ENCODE measurements at regions not wholly inside any gene's neighbourhood (a gene's known extent, or its start where the extent isn't known, plus 50 kb on each side); places are given as distances from the start of the nearest gene placed in this dataset.

DNA sequence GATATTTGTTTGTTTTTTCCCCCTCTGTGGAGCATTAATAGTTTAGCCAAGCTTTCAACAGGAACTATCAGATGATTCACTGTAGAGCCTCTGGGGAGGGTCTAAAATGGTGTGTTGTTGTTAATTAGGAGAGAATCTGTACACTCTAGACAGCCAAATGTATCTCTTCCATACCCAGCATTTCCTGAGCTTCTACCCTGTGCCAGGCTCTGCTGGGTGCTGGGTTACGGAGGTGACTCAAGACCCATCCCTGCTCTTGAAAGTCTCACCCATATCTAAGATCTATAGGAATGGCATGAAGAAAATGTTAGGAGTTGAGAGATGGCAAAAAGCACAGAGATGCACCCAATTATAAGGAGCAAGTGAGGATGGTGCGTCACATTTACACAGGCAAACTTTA, 245.8 kb downstream of the C12orf75 start:
- no peak overlapping the region for H3K27ac ChIP-seq
- H3K9me3 ChIP-seq = no peaks in the 10 kb centered on the region
- H3K36me3 ChIP-seq = no peaks in the 10 kb centered on the region
- no peaks in the 10 kb centered on the region for H3K4me1 ChIP-seq
- no peaks in the 10 kb centered on the region for H3K27me3 ChIP-seq
- intact Hi-C loops (cut with DNase I) = no loop called here
- no peak for DNase-seq
- H3K9ac ChIP-seq (ENCODE audit: low read depth in 2 of 2, low read length in 2 of 2) = no peak overlapping the region
- TF ChIP-seq, protein P1, sequence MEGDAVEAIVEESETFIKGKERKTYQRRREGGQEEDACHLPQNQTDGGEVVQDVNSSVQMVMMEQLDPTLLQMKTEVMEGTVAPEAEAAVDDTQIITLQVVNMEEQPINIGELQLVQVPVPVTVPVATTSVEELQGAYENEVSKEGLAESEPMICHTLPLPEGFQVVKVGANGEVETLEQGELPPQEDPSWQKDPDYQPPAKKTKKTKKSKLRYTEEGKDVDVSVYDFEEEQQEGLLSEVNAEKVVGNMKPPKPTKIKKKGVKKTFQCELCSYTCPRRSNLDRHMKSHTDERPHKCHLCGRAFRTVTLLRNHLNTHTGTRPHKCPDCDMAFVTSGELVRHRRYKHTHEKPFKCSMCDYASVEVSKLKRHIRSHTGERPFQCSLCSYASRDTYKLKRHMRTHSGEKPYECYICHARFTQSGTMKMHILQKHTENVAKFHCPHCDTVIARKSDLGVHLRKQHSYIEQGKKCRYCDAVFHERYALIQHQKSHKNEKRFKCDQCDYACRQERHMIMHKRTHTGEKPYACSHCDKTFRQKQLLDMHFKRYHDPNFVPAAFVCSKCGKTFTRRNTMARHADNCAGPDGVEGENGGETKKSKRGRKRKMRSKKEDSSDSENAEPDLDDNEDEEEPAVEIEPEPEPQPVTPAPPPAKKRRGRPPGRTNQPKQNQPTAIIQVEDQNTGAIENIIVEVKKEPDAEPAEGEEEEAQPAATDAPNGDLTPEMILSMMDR (IDR thresholded peaks at IDR 0.05) = no peak
- H3K4me3 ChIP-seq = no peak overlapping the region

DNA sequence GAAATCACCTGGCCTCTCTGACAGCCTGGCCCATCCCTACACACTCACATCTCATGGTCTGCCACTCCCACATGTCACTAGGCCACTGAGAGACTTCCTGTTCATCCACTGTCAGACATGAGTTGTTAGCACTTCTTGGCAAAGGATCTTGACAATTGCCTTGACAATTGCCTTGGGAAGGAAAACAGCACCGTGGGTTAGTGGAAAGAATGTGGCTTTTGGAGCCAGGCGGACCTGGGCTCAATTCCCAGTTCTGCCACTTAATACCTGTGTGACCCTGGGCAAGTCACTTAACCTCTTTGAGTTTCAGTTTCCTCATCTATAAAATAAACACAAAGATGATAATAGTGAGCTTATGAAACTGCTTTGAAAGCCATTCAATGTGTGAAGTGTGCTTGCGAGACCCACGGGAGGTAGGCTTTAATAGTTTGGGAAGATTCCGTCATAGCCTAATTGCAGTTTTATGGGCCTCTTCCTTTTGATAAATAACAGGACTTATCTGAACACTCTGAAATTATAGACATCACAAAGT, 250.4 kb downstream of the C12orf75 start:
- Histone ChIP-seq H3K36me3 (no peaks in the 10 kb centered on the region), H3K4me3 (no peak overlapping the region), H3K9me3 (no peaks in the 10 kb centered on the region), H3K27me3 (no peaks in the 10 kb centered on the region), H3K9ac (ENCODE audit: low read depth in 2 of 2, low read length in 2 of 2) (no peak overlapping the region), H3K4me1 (no peaks in the 10 kb centered on the region), H3K27ac (no peak overlapping the region)
- intact Hi-C loops (cut with DNase I) = no loop called here
- TF ChIP-seq, protein P1 (IDR thresholded peaks at IDR 0.05) = no peak
- peak; percentile 28 for DNase-seq

DNA sequence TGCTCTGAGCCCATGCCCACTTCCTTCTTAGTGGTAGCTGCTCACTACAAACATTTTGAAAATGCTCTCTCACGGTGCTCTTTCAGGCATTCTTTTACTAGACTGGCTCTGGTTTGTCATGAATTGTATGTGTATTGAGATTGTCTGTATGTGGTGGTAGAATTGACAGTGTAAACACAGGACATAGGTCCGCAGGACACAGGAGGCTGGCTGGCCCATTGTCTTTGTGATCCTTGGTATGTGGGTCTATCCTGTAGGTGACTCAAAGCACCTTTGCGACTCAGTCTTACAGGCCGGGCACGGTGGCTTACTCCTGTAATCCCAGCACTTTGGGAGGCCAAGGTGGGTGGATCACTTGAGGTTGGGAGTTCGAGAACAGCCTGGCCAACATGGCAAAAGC, 250.9 kb downstream of the C12orf75 start:
- Histone ChIP-seq H3K9me3 (no peaks in the 10 kb centered on the region), H3K27ac (no peak overlapping the region), H3K27me3 (no peaks in the 10 kb centered on the region), H3K9ac (ENCODE audit: low read depth in 2 of 2, low read length in 2 of 2) (no peak overlapping the region), H3K4me1 (no peaks in the 10 kb centered on the region), H3K4me3 (no peak overlapping the region), H3K36me3 (no peaks in the 10 kb centered on the region)
- DNase-seq = no peak
- TF ChIP-seq, protein P1 (IDR thresholded peaks at IDR 0.05) = no peak
- intact Hi-C loops (cut with DNase I) = no loop called here

DNA sequence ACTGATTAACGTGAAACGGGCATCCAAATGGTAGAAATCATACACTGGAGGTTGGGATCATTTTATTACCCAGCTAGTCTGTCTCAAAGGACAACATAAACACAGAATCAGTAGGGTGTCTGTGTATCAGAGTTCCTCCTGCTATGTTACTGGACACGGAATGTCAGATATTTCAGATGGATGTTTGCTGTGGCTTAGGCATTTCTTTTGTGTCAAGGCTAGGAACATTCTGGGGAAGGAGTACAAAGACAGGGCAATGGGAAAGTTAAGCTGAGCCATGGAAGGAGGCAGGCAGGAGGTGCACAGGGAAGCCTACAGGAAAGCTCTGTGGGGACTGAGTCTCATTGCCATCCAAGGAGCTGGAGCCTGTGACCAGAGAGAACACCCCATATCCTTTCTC, 254.6 kb downstream of the C12orf75 start:
- Histone ChIP-seq H3K9ac (ENCODE audit: low read depth in 2 of 2, low read length in 2 of 2) (no peak overlapping the region), H3K4me1 (no peaks in the 10 kb centered on the region), H3K9me3 (no peaks in the 10 kb centered on the region), H3K36me3 (no peaks in the 10 kb centered on the region), H3K27ac (no peak overlapping the region), H3K4me3 (no peak overlapping the region), H3K27me3 (no peaks in the 10 kb centered on the region)
- intact Hi-C loops (cut with DNase I) = no loop called here
- no peak for DNase-seq
- TF ChIP-seq, protein P1 (IDR thresholded peaks at IDR 0.05) = no peak

DNA sequence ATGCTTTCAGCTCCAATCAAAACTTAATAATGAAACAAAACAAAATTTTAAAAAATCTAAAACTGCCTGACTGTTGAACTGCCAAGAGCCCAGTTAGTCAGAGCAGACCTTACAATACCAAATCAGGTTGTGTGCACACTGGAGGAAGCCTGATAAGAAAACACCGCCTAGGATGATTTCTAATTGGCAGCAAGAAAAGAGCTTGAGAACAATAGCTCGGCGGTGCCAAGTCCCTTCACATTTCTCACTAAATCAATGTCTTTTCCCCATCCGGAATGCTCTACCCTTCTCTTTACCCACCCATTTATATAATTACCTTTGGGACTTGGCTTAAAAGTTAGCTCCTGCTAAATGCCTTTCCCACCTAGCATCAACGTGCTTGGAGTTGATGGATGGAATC, 256.7 kb downstream of the C12orf75 start:
- H3K27ac ChIP-seq = no peak overlapping the region
- TF ChIP-seq, protein P1 (IDR thresholded peaks at IDR 0.05) = no peak
- no peak for DNase-seq

More for the DNA sequence above, 256.7 kb downstream of the C12orf75 start:
- no peak overlapping the region for H3K4me3 ChIP-seq
- intact Hi-C loops (cut with DNase I) = no loop called here
- H3K9ac ChIP-seq (ENCODE audit: low read depth in 2 of 2, low read length in 2 of 2) = no peak overlapping the region
- no peaks in the 10 kb centered on the region for H3K9me3 ChIP-seq
- H3K27me3 ChIP-seq = no peaks in the 10 kb centered on the region
- H3K36me3 ChIP-seq = no peaks in the 10 kb centered on the region
- no peaks in the 10 kb centered on the region for H3K4me1 ChIP-seq

Data from colonic mucosa (tissue), 4 donors.